Panc1 (cell line): ENCODE measurements at regions not wholly inside any gene's neighbourhood (a gene's known extent, or its start where the extent isn't known, plus 50 kb on each side); places are given as distances from the start of the nearest gene placed in this dataset.

Source experiments
- ATAC-seq: fragments of 200-7000 bp; cut with Tn5 transposase; 2 replicates; pipeline ENCODE4 v1.9.1; 2020; ENCODE audit warnings: mild to moderate bottlenecking, moderate library complexity
- BruUV-seq: library from RNA; stranded (reverse); fragments of 400-500 nt; replicated peaks from 2 replicates; lab custom pipeline; 2021; lab: Mats Ljungman, UMichigan
- CTCF ChIA-PET: fragments of 300-600 bp; sonication (Branson Sonifier 250); formaldehyde crosslinking; loops from one replicate; lab custom pipeline; 2022; ENCODE audit warnings: antibody characterized with exemption; lab: Charles Lee
- POLR2A ChIA-PET: fragments of 300-600 bp; sonication (Branson Sonifier 250); formaldehyde crosslinking; loops from one replicate; lab custom pipeline; 2022; ENCODE audit warnings: antibody characterized with exemption; lab: Charles Lee
- DNase-seq: peaks from one replicate; pipeline ENCODE4 v3.0.0-alpha.2; 2010; ENCODE audit warnings: low read depth, low spot score
- H3K27ac ChIP-seq: 2 replicates; pipeline ENCODE4 v1.5.1; 2011; ENCODE audit warnings: mild to moderate bottlenecking, low read length, inconsistent platforms
- H3K27me3 ChIP-seq: fragments of 200-500 bp; sonication (Bioruptor generic); 2 replicates; pipeline ENCODE4 v1.6.0; 2014; ENCODE audit warnings: low read length, inconsistent platforms; ENCODE audit not compliant: control insufficient read depth, insufficient read depth
- H3K36me3 ChIP-seq: fragments of 200-500 bp; sonication (Bioruptor generic); 2 replicates; pipeline ENCODE4 v1.5.1; 2014; ENCODE audit warnings: inconsistent platforms, mild to moderate bottlenecking, low read length, moderate library complexity; ENCODE audit not compliant: control insufficient read depth, insufficient read depth
- H3K4me1 ChIP-seq: 2 replicates; pipeline ENCODE4 v1.5.1; 2011; ENCODE audit warnings: inconsistent platforms, mild to moderate bottlenecking, low read length, moderate library complexity; ENCODE audit not compliant: control insufficient read depth, insufficient read depth
- H3K4me3 ChIP-seq, 2 experiments: 2 replicates each; pipeline ENCODE4 v1.5.1; 2011 to 2012; ENCODE audit warnings: low read depth in 2 of 2, low read length in 2 of 2, mild to moderate bottlenecking in 2 of 2, inconsistent platforms in 1 of 2, moderate library complexity in 1 of 2
- H3K9me3 ChIP-seq: fragments of 200-500 bp; sonication (Bioruptor generic); 2 replicates; pipeline ENCODE4 v1.5.1; 2014; ENCODE audit warnings: low read depth, mild to moderate bottlenecking, inconsistent platforms, low read length, moderate library complexity; ENCODE audit not compliant: control insufficient read depth, insufficient read depth
- POLR2AphosphoS5 ChIP-seq: IDR thresholded peaks from 2 replicates; pipeline ENCODE4 v1.6.1; 2012; ENCODE audit warnings: mild to moderate bottlenecking, low read depth, low read length, moderate library complexity
- SIN3A ChIP-seq: IDR thresholded peaks from 2 replicates; pipeline ENCODE4 v1.6.1; 2012; ENCODE audit warnings: low read depth, mild to moderate bottlenecking, low read length, moderate library complexity, borderline replicate concordance; ENCODE audit not compliant: insufficient read depth
- TCF7L2 ChIP-seq: IDR thresholded peaks from 2 replicates; pipeline ENCODE4 v1.6.1; 2011; ENCODE audit warnings: mild to moderate bottlenecking, low read depth, low read length, inconsistent platforms
- in situ Hi-C: cut with HindIII; loops from 2 replicates; pipeline ENCODE4 v1.10.0; 2016; ENCODE audit warnings: low sequenced_read_pairs, low pct_unique_long_range_greater_than_20kb
- intact Hi-C: fragments of 100-400 bp; cut with micrococcal nuclease; formaldehyde crosslinking; loops from one replicate; pipeline ENCODE4 v1.10.0; 2022; ENCODE audit not compliant: unreplicated experiment
- TF ChIP-seq, protein P1 (sequence below), 2 experiments: IDR thresholded peaks; 2 replicates each; pipeline ENCODE4 v1.6.1; 2011 to 2012; ENCODE audit warnings: low read depth in 2 of 2, control low read depth in 1 of 2, low read length in 1 of 2, mild to moderate bottlenecking in 1 of 2, moderate library complexity in 1 of 2; ENCODE audit not compliant: insufficient read depth in 1 of 2
- TF ChIP-seq, protein P2 (sequence below): fragments of 450-650 bp; IDR thresholded peaks from 2 replicates; pipeline ENCODE4 v1.5.1; 2017; ENCODE audit warnings: mild to moderate bottlenecking

DNA sequence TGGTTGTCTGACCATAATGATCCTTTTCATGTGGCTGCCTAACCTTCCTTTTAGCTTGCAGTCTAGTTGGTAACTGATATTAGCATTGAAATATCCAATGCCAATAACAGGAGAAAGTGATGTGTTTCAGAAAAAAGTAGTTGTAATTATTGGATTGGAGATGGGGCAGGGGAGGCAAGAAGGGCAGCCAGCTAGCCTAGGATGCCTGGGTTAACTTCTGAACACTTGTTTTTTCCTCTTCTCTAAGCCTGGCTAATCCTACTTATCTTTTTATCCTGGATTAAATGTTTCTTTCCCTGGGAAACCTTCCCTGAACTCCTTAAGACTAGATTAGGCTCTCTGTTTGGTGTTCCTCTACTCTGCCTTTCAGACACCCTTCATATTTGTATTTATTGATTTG lies 380.2 kb downstream of the TMEM135 start:
- H3K4me3 ChIP-seq, result no peak overlapping the region
- TF ChIP-seq POLR2AphosphoS5 (no peak), SIN3A (no peak), TCF7L2 (no peak)
- TF ChIP-seq, protein P1, sequence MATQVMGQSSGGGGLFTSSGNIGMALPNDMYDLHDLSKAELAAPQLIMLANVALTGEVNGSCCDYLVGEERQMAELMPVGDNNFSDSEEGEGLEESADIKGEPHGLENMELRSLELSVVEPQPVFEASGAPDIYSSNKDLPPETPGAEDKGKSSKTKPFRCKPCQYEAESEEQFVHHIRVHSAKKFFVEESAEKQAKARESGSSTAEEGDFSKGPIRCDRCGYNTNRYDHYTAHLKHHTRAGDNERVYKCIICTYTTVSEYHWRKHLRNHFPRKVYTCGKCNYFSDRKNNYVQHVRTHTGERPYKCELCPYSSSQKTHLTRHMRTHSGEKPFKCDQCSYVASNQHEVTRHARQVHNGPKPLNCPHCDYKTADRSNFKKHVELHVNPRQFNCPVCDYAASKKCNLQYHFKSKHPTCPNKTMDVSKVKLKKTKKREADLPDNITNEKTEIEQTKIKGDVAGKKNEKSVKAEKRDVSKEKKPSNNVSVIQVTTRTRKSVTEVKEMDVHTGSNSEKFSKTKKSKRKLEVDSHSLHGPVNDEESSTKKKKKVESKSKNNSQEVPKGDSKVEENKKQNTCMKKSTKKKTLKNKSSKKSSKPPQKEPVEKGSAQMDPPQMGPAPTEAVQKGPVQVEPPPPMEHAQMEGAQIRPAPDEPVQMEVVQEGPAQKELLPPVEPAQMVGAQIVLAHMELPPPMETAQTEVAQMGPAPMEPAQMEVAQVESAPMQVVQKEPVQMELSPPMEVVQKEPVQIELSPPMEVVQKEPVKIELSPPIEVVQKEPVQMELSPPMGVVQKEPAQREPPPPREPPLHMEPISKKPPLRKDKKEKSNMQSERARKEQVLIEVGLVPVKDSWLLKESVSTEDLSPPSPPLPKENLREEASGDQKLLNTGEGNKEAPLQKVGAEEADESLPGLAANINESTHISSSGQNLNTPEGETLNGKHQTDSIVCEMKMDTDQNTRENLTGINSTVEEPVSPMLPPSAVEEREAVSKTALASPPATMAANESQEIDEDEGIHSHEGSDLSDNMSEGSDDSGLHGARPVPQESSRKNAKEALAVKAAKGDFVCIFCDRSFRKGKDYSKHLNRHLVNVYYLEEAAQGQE (IDR thresholded peaks at IDR 0.05; ENCODE audit: insufficient read depth in 1 of 2, low read depth in 2 of 2, low read length in 1 of 2), result no peak
- TF ChIP-seq, protein P2, sequence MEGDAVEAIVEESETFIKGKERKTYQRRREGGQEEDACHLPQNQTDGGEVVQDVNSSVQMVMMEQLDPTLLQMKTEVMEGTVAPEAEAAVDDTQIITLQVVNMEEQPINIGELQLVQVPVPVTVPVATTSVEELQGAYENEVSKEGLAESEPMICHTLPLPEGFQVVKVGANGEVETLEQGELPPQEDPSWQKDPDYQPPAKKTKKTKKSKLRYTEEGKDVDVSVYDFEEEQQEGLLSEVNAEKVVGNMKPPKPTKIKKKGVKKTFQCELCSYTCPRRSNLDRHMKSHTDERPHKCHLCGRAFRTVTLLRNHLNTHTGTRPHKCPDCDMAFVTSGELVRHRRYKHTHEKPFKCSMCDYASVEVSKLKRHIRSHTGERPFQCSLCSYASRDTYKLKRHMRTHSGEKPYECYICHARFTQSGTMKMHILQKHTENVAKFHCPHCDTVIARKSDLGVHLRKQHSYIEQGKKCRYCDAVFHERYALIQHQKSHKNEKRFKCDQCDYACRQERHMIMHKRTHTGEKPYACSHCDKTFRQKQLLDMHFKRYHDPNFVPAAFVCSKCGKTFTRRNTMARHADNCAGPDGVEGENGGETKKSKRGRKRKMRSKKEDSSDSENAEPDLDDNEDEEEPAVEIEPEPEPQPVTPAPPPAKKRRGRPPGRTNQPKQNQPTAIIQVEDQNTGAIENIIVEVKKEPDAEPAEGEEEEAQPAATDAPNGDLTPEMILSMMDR, result no peak
- H3K4me1 ChIP-seq, result no peaks in the 10 kb centered on the region
- BruUV-seq, result no TSS peak
- in situ Hi-C loops, result no loop called here
- no peak for DNase-seq
- no peaks in the 10 kb centered on the region for H3K36me3 ChIP-seq
- H3K27ac ChIP-seq, result no peak overlapping the region
- H3K27me3 ChIP-seq, result peaks cover 8% of the 10 kb centered on the region; the same call in 1 of the 2 replicates
- H3K9me3 ChIP-seq, result no peaks in the 10 kb centered on the region
- CTCF ChIA-PET, result no interaction called here
- intact Hi-C loops, result no loop called here
- POLR2A ChIA-PET, result no interaction called here
- no peak for ATAC-seq

DNA sequence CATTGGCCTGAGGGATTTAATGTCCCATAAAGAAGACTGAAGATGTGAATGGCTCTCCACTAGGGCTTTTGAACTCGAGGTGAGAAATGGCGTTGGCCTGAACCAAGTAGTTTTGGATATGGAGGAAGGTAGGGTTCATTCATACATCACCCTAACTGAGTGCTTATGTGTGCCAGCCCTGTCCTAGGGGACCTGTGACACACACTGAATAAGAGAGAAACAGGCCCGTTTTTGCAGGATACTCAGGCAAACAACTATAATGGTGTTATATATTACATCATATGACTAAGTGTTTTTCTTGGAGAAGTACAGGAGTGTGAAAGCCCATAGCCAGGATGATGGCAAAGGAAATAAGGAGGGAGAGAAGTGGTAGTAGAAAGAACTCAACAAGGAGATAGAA lies 368.1 kb downstream of the TMEM135 start:
- Histone ChIP-seq H3K27me3 (0 out of 2 replicates have a peak, but pooled peaks cover 2% of the 10 kb centered on the region), H3K4me1 (no peaks in the 10 kb centered on the region), H3K4me3 (no peak overlapping the region), H3K27ac (no peak overlapping the region), H3K9me3 (no peaks in the 10 kb centered on the region), H3K36me3 (no peaks in the 10 kb centered on the region)
- ChIA-PET POLR2A (no interaction called here), CTCF (no interaction called here)
- intact Hi-C loops, result no loop called here
- no peak for ATAC-seq
- BruUV-seq, result no TSS peak
- no peak for DNase-seq
- TF ChIP-seq POLR2AphosphoS5, result no peak
- in situ Hi-C loops, result no loop called here

DNA sequence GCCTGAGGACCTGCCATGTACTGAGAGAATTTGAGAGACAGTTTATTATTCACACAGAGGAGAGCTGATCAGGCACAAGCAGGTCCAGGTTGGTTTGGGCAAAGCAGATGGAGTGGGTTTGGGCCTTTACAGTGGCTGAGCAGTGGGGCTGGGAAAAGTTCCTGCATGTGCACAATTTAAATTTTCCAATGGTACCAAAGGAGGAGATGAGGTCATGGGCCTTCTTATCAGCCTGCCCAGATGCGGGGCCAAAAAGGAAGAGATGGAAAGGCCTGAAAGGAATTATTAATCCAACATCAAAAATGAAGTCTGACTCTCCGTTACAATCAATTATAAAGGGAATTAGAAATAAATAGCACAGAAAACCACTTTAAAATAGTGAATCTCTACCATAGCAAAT lies 367.6 kb downstream of the TMEM135 start:
- Histone ChIP-seq H3K36me3 (no peaks in the 10 kb centered on the region), H3K4me1 (no peaks in the 10 kb centered on the region), H3K27ac (no peak overlapping the region), H3K9me3 (no peaks in the 10 kb centered on the region), H3K4me3 (no peak overlapping the region), H3K27me3 (0 out of 2 replicates have a peak, but pooled peaks cover 4% of the 10 kb centered on the region)
- no TSS peak for BruUV-seq
- intact Hi-C loops, result no loop called here
- ATAC-seq (no peak), DNase-seq (no peak)
- ChIA-PET CTCF (no interaction called here), POLR2A (no interaction called here)
- TF ChIP-seq TCF7L2 (no peak), POLR2AphosphoS5 (no peak), SIN3A (no peak)
- TF ChIP-seq, protein P1 (IDR thresholded peaks at IDR 0.05; ENCODE audit: insufficient read depth in 1 of 2, low read depth in 2 of 2, low read length in 1 of 2), result no peak
- TF ChIP-seq, protein P2, result no peak
- in situ Hi-C loops, result no loop called here
